ENCODE measurements at regions not wholly inside any gene's neighbourhood (a gene's known extent, or its start where the extent isn't known, plus 50 kb on each side); places are given as distances from the start of the nearest gene placed in this dataset.

GRCh38 chr7:153331427-153331826 is 571.9 kb downstream of the ACTR3B start:
- DNase-seq (ENCODE audit: extremely low read depth, low read depth), result no peak

DNA sequence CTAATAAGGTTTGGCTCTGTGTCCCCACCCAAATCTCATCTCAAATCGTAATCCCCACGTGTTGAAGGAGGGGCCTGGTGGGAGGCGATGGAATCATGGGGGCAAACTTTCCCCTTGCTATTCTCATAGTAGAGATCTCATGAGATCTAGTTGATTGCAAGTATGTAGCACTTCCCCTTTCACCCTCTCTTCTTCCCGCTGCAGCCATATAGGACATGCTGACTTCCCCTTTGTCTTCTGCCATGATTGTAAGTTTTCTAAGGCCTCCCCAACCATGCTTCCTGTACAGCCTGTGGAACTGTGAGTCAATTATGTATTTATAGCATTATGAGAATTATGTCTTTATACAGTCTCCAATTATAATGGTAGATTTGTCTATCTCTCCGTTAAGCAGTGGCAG is 594.5 kb downstream of the ACTR3B start:
- no peak for DNase-seq (ENCODE audit: extremely low read depth, low read depth)

DNA sequence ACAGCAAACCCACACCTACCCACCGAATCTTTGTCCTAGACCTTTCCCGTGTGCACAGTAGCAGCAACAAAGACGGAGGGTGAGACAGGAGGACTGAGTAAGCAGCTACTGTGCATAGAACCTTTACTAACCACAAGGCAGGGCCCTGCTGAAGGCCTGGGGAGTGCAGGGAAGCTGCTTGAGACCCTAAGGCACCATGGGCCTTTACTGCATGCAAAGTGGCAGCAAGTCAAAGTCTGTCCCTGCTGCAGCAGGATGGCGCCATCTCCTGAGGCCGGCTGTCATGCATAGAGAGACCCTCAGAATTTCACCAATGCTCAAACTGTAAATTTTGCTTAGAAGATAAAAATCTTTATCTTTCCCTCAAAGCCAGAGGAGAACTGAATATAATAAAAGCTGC is 610.5 kb downstream of the ACTR3B start:
- DNase-seq (ENCODE audit: extremely low read depth, low read depth), result no peak

- no peak for DNase-seq (ENCODE audit: extremely low read depth, low read depth)
These were observed 621.1 kb downstream of the ACTR3B start for GRCh38 chr7:153380636-153381035.

DNA sequence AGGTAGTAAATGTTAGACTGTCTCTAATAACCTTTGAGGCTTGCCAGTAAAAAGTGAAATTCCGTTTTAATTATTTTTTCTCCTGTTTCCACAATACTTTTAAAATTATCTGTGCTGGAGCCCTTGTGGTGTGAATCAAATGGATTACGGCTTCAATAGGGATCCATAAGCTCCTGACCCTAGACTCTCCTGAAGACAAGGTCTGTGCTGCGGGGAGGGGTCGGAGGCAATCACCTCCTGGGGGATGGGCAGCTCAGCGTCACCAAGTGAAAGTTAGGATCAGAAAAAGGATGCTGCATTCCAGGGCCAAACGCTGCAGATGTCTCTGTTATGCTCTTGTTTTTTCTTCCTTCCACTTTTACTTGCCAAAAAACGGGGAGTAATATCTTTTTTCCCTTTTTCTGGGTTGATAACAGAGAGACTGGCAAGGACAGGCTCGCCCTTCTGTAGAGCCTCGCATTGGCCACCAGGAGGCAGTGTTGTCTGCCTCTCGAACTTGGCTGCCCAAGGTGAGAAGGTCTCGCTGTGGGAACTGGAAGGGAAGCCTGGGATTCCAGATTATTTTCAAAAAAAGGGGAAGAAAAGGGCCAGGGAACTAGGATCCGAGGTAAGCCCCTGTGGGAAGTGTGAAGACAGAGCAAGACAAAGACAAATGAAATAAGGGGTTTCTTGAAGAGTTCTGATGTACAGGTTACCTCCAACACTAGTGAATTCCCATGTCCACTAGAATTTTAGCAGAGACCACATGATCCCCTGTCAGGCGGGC is 621.9 kb downstream of the ACTR3B start:
- DNase-seq (ENCODE audit: extremely low read depth, low read depth), result no peak

- no peak for DNase-seq (ENCODE audit: extremely low read depth, low read depth)
These were observed 623.1 kb downstream of the ACTR3B start for GRCh38 chr7:153382641-153383101.

- no peak for DNase-seq (ENCODE audit: extremely low read depth, low read depth)
These were observed 624.2 kb downstream of the ACTR3B start for GRCh38 chr7:153383781-153384180.

- DNase-seq (ENCODE audit: extremely low read depth, low read depth), result no peak
These were observed 626.0 kb downstream of the ACTR3B start for GRCh38 chr7:153385502-153385901.

DNA sequence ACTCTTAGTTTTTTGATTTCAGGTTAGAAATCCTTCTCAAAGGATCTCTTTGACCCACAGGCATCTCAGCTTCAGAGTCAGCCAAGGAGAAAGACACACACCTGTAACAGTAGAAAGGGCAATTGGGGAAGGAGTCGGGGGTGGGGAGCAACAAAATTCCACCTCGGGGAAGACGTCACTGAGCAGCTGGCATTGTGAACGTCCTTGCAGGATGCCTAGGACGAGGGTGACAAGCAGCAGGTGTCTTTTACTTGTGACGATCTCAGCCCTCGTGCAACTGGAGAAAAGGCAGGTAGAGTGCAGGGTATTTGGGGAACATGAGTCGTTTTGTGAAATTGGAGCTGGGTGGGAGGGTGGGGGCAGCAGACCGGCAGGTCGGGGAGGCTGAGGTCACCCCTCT is 627.0 kb downstream of the ACTR3B start:
- DNase-seq (ENCODE audit: extremely low read depth, low read depth), result no peak

DNA sequence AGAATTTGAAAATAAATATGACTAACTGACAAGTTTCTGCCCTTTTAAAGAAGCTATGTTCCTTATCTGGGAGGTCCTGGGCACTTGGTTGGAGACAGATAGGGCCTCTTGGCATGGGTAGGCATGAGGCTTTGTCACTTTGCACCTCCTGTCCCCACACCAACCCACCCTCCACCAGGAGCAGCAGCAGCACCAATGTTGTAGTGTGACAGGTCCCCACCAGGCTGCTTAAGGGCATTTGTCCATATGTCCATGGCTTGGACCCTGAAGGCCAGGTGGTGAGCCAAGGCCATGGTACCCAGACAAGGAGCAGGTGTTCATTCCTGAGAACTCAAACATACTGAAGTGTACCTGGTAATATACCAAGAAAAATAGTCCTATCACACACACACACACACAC is 629.1 kb downstream of the ACTR3B start:
- no peak for DNase-seq (ENCODE audit: extremely low read depth, low read depth)

GRCh38 chr7:153389261-153389660 is 629.7 kb downstream of the ACTR3B start:
- no peak for DNase-seq (ENCODE audit: extremely low read depth, low read depth)

GRCh38 chr7:153390955-153391354 is 631.4 kb downstream of the ACTR3B start:
- no peak for DNase-seq (ENCODE audit: extremely low read depth, low read depth)

- no peak for DNase-seq (ENCODE audit: extremely low read depth, low read depth)
These were observed 633.2 kb downstream of the ACTR3B start for GRCh38 chr7:153392726-153393125.

DNA sequence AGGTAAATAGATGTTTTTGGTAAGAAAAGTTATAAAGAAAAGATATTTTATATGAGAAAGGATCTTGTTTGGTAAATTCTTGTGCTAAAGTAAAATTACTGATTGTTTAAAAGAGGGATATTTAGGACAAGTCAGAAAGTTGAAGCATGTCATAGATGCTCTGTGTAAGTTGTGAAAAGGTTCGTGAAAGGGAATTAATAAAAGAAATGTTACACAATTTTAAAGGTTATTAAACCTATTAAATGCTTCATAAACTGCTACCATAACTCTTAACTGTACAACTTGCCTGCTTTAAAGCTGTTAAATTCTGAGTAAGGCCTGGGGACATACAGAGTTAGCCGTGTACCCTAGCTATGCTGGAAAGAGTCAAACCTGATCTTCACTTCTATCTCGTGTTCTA is 634.1 kb downstream of the ACTR3B start:
- no peak for DNase-seq (ENCODE audit: extremely low read depth, low read depth)

DNA sequence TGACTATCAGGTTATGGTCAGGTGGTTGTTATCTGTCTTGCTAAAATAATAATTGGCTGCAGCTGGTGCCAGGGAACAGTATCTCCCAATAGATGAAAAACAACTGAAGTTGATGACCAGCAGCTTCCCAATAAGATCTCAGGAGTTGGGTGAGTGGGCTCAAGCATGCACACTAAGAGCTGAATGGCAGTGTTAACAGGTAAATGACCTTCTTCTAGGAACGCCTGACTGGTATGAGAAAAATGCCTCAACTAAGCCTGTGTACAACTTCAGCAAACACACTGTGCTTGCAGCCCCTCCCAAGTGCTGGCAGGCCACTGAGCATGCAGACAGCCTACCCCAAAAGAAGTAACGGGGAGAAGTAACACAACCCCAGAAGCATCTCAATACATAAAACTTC is 636.9 kb downstream of the ACTR3B start:
- no peak for DNase-seq (ENCODE audit: extremely low read depth, low read depth)

DNA sequence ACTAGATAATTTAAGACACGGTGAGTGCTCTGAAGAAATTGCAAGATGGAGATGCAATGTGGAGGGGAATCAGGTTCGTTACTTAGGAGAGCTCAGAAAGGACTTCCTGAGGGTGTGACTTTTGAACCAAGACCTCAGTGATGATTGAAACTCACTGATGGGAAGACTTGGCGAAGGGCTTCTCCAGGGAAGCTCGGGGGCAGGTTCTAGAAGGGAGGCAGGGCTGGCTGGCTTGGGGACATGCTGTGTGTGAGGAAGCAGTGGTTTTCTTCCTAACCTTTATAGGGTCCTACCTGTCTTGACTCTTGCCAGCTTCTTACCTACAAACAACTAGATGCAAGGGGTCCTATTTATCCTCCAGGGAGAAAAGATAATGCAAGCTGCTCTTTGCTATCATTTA is 637.9 kb downstream of the ACTR3B start:
- DNase-seq (ENCODE audit: extremely low read depth, low read depth), result no peak

DNA sequence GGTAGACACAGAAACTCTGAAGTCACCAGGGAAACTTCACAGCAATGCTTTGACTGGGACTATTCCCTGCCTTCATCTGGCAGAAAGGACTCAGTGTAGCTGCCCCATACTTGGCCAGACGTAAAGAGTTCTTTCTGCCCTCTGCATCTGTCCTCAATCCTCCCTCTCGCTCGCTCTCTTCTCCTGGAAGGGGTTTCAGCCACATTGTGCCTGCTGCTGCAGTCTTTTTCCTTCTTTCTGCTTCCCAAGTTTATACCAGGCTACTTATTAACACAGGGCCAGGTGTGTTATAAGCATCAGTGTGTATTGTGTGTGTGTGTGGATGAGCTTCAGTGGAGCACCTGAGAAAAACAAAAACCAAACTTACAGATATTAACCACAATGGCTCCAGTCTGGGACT is 638.4 kb downstream of the ACTR3B start:
- DNase-seq (ENCODE audit: extremely low read depth, low read depth), result no peak

GRCh38 chr7:153398370-153398769 is 638.8 kb downstream of the ACTR3B start:
- DNase-seq (ENCODE audit: extremely low read depth, low read depth), result no peak

GRCh38 chr7:153398789-153399553 is 639.4 kb downstream of the ACTR3B start:
- DNase-seq (ENCODE audit: extremely low read depth, low read depth), result no peak

- DNase-seq (ENCODE audit: extremely low read depth, low read depth), result no peak
These were observed 640.0 kb downstream of the ACTR3B start for GRCh38 chr7:153399554-153399940.

GRCh38 chr7:153400735-153401593 is 641.4 kb downstream of the ACTR3B start:
- DNase-seq (ENCODE audit: extremely low read depth, low read depth), result no peak
